OCI-LY3 (cell line): ENCODE measurements at regions not wholly inside any gene's neighbourhood (a gene's known extent, or its start where the extent isn't known, plus 50 kb on each side); places are given as distances from the start of the nearest gene placed in this dataset.

ENCODE experiments used
- EZH2phosphoT487 ChIP-seq: fragments of 200-600 bp; shearing (Covaris generic); IDR thresholded peaks from 2 replicates; pipeline ENCODE4 v1.6.1; 2018; ENCODE audit warnings: antibody characterized with exemption, mixed run types, low read depth
- TF ChIP-seq, protein P1 (sequence below): fragments of 200-600, 300-600 bp; sonication (generic); IDR thresholded peaks from 2 replicates; pipeline ENCODE4 v1.5.1; 2014; ENCODE audit warnings: antibody characterized with exemption, low read length, low read depth

DNA sequence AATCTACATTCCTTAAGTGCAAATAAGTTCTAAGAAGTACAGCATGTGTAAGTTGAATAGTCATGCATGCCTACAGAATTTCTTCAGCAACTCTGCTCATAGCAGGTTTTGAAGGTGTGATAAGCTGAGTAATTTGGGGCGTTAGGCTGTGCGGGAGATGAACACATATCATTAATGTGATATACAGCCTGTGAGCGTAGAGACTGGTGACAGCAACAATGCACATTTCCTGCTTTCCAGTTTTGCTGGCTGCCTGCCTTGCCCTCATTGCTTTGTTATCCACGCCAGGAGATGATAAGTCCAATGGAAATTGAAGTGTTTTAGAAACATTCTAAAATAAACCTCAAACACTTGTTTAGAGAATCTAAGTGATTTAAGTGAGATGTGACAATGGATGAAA lies 1709.4 kb downstream of the ARAP2 start:
- TF ChIP-seq, protein P1, sequence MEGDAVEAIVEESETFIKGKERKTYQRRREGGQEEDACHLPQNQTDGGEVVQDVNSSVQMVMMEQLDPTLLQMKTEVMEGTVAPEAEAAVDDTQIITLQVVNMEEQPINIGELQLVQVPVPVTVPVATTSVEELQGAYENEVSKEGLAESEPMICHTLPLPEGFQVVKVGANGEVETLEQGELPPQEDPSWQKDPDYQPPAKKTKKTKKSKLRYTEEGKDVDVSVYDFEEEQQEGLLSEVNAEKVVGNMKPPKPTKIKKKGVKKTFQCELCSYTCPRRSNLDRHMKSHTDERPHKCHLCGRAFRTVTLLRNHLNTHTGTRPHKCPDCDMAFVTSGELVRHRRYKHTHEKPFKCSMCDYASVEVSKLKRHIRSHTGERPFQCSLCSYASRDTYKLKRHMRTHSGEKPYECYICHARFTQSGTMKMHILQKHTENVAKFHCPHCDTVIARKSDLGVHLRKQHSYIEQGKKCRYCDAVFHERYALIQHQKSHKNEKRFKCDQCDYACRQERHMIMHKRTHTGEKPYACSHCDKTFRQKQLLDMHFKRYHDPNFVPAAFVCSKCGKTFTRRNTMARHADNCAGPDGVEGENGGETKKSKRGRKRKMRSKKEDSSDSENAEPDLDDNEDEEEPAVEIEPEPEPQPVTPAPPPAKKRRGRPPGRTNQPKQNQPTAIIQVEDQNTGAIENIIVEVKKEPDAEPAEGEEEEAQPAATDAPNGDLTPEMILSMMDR = no peak
- no peak for TF ChIP-seq EZH2phosphoT487
